Activated CD8-positive, alpha-beta T cell treated with anti-CD3 and anti-CD28 coated beads for 36 hours (primary cell): ENCODE measurements at regions not wholly inside any gene's neighbourhood (a gene's known extent, or its start where the extent isn't known, plus 50 kb on each side); places are given as distances from the start of the nearest gene placed in this dataset.

Experiments used
- ATAC-seq: fragments of 200-7000 bp; cut with Tn5 transposase; one replicate; pipeline ENCODE4 v1.10.0; 2021; ENCODE audit warnings: mild to moderate bottlenecking, moderate library complexity
- CTCF ChIA-PET: fragments of 350-600 bp; sonication (Branson Sonifier 250); formaldehyde crosslinking; loops from one replicate; lab custom pipeline; 2021; ENCODE audit warnings: antibody characterized with exemption; lab: Charles Lee
- POLR2A ChIA-PET: fragments of 350-600 bp; sonication (Branson Sonifier 250); formaldehyde crosslinking; loops from one replicate; lab custom pipeline; 2021; ENCODE audit warnings: antibody characterized with exemption; lab: Charles Lee
- DNase-seq: peaks from one replicate; pipeline ENCODE4 v3.0.0-alpha.2; 2020
- H3K27ac Mint-ChIP-seq: one replicate; pipeline ENCODE4 v1.8.0; 2021; ENCODE audit warnings: mild to moderate bottlenecking, mixed read lengths
- H3K27me3 Mint-ChIP-seq: one replicate; pipeline ENCODE4 v1.8.0; 2021; ENCODE audit warnings: mixed read lengths
- H3K36me3 Mint-ChIP-seq: one replicate; pipeline ENCODE4 v1.8.0; 2021; ENCODE audit warnings: low read depth, mixed read lengths
- H3K4me1 Mint-ChIP-seq: one replicate; pipeline ENCODE4 v1.8.0; 2021; ENCODE audit warnings: low read depth, mixed read lengths
- H3K4me3 Mint-ChIP-seq: one replicate; pipeline ENCODE4 v1.8.0; 2021; ENCODE audit warnings: mild to moderate bottlenecking, moderate library complexity, mixed read lengths
- H3K9me3 Mint-ChIP-seq: one replicate; pipeline ENCODE4 v1.8.0; 2021; ENCODE audit warnings: mixed read lengths
- CTCF ChIP-seq: fragments of 200-600 bp; IDR thresholded peaks from one replicate; pipeline ENCODE4 v1.8.0; 2022; ENCODE audit warnings: antibody characterized with exemption, mild to moderate bottlenecking
- intact Hi-C: fragments of 100-400 bp; cut with micrococcal nuclease; formaldehyde crosslinking; loops from one replicate; pipeline ENCODE4 v1.10.0; 2022

- ChIA-PET POLR2A (interaction anchor here (0.5 kb wide), 1 partner anchor 175 kb away, joined by 3 read pairs; no protein-coding TSS in a partner anchor), CTCF (no interaction called here)
- H3K27me3 Mint-ChIP-seq: no peaks in the 10 kb centered on the region
- peaks cover 8% of the 10 kb centered on the region for H3K9me3 Mint-ChIP-seq
- H3K4me1 Mint-ChIP-seq: no peaks in the 10 kb centered on the region
- no peak overlapping the region for H3K4me3 Mint-ChIP-seq
- H3K36me3 Mint-ChIP-seq: no peaks in the 10 kb centered on the region
- TF ChIP-seq CTCF: no peak
- DNase-seq (no peak), ATAC-seq (no peak)
- intact Hi-C loops: no loop called here
- H3K27ac Mint-ChIP-seq: no peak overlapping the region
Observed at GRCh38 chr4:20101831-20102230, 149.9 kb upstream of the SLIT2 start.

- CTCF ChIA-PET: no interaction called here
- H3K4me3 Mint-ChIP-seq: no peak overlapping the region
- no peak for TF ChIP-seq CTCF
- H3K27me3 Mint-ChIP-seq: no peaks in the 10 kb centered on the region
- ATAC-seq (no peak), DNase-seq (no peak)
- H3K27ac Mint-ChIP-seq: no peak overlapping the region
- POLR2A ChIA-PET: no interaction called here
- intact Hi-C loops: no loop called here
- H3K36me3 Mint-ChIP-seq: no peaks in the 10 kb centered on the region
- H3K4me1 Mint-ChIP-seq: no peaks in the 10 kb centered on the region
- peaks cover 12% of the 10 kb centered on the region for H3K9me3 Mint-ChIP-seq
Observed at GRCh38 chr4:20096911-20097310, 154.8 kb upstream of the SLIT2 start.

- Mint-ChIP-seq H3K4me1 (no peaks in the 10 kb centered on the region), H3K9me3 (peaks cover 12% of the 10 kb centered on the region), H3K27me3 (no peaks in the 10 kb centered on the region), H3K4me3 (no peak overlapping the region), H3K36me3 (no peaks in the 10 kb centered on the region), H3K27ac (no peak overlapping the region)
- TF ChIP-seq CTCF: no peak
- CTCF ChIA-PET: no interaction called here
- no peak for ATAC-seq
- POLR2A ChIA-PET: no interaction called here
- DNase-seq: no peak
- intact Hi-C loops: no loop called here
Observed at GRCh38 chr4:20095805-20096541, 155.7 kb upstream of the SLIT2 start.

GRCh38 chr4:20091781-20092180 is 159.9 kb upstream of the SLIT2 start:
- CTCF ChIA-PET: no interaction called here
- Mint-ChIP-seq H3K9me3 (peaks cover 6% of the 10 kb centered on the region), H3K27ac (no peak overlapping the region), H3K4me3 (no peak overlapping the region), H3K36me3 (no peaks in the 10 kb centered on the region), H3K27me3 (no peaks in the 10 kb centered on the region), H3K4me1 (no peaks in the 10 kb centered on the region)
- POLR2A ChIA-PET: no interaction called here
- DNase-seq: no peak
- no peak for TF ChIP-seq CTCF
- intact Hi-C loops: no loop called here
- no peak for ATAC-seq

- ATAC-seq (no peak), DNase-seq (no peak)
- Mint-ChIP-seq H3K4me3 (no peak overlapping the region), H3K4me1 (no peaks in the 10 kb centered on the region), H3K9me3 (no peaks in the 10 kb centered on the region), H3K27me3 (no peaks in the 10 kb centered on the region), H3K27ac (no peak overlapping the region), H3K36me3 (no peaks in the 10 kb centered on the region)
- ChIA-PET CTCF (no interaction called here), POLR2A (interaction anchor here (0.6 kb wide), 1 partner anchor 233 kb away, joined by 3 read pairs; no protein-coding TSS in a partner anchor)
- no peak for TF ChIP-seq CTCF
- intact Hi-C loops: no loop called here
Observed at GRCh38 chr4:20087522-20087911, 164.2 kb upstream of the SLIT2 start.
